Hematopoietic multipotent progenitor cell treated with erythropoietin and hydrocortisone succinate and interleukin-3 and kit ligand, for 17 days (in vitro differentiated cells): ENCODE measurements at regions not wholly inside any gene's neighbourhood (a gene's known extent, or its start where the extent isn't known, plus 50 kb on each side); places are given as distances from the start of the nearest gene placed in this dataset.
"Not testable (repeated sequence)": the region's sequence is repeated elsewhere in the genome, so short reads cannot be mapped to it uniquely, and the experiment has no call there.

Experiments used
- DNase-seq: peaks from one replicate; pipeline ENCODE4 v3.0.0-alpha.2; 2015; ENCODE audit warnings: low spot score

- no peak for DNase-seq
Observed at GRCh38 chr1:187952446-187952845, 1123.7 kb downstream of the PLA2G4A start.

- no peak for DNase-seq
Observed at GRCh38 chr1:187956975-187957374, 1128.2 kb downstream of the PLA2G4A start.

- no peak for DNase-seq
Observed at GRCh38 chr1:187958207-187958606, 1129.5 kb downstream of the PLA2G4A start.

GRCh38 chr1:187959062-187959461 lies 1130.3 kb downstream of the PLA2G4A start:
- DNase-seq = no peak

GRCh38 chr1:187960125-187960638 lies 1131.4 kb downstream of the PLA2G4A start:
- DNase-seq = no peak

GRCh38 chr1:187961895-187962294 lies 1133.1 kb downstream of the PLA2G4A start:
- no peak for DNase-seq

- DNase-seq = no peak
Observed at GRCh38 chr1:187971851-187972250, 1143.1 kb downstream of the PLA2G4A start.

- DNase-seq = no peak
Observed at GRCh38 chr1:187977298-187977697, 1148.5 kb downstream of the PLA2G4A start.

- DNase-seq = no peak
Observed at GRCh38 chr1:187985145-187985896, 1156.6 kb downstream of the PLA2G4A start.

- DNase-seq = no peak
Observed at GRCh38 chr1:187985897-187986654, 1157.3 kb downstream of the PLA2G4A start.

GRCh38 chr1:187987236-187987776 lies 1158.6 kb downstream of the PLA2G4A start:
- DNase-seq = no peak

- DNase-seq = no peak
Observed at GRCh38 chr1:187991944-187992343, 1163.2 kb downstream of the PLA2G4A start.

- no peak for DNase-seq
Observed at GRCh38 chr1:187996780-187997179, 1168.0 kb downstream of the PLA2G4A start.

- no peak for DNase-seq
Observed at GRCh38 chr1:187999973-188000372, 1171.2 kb downstream of the PLA2G4A start.

GRCh38 chr1:188003687-188004086 lies 1174.9 kb downstream of the PLA2G4A start:
- not testable (repeated sequence) for DNase-seq

- no peak for DNase-seq
Observed at GRCh38 chr1:188004849-188005248, 1176.1 kb downstream of the PLA2G4A start.

GRCh38 chr1:188006354-188006753 lies 1177.6 kb downstream of the PLA2G4A start:
- no peak for DNase-seq

GRCh38 chr1:188013222-188013849 lies 1184.6 kb downstream of the PLA2G4A start:
- DNase-seq = not testable (repeated sequence)

GRCh38 chr1:188017921-188018320 lies 1189.2 kb downstream of the PLA2G4A start:
- DNase-seq = no peak

GRCh38 chr1:188022661-188023060 lies 1193.9 kb downstream of the PLA2G4A start:
- no peak for DNase-seq

- DNase-seq = no peak
Observed at GRCh38 chr1:188023206-188023605, 1194.5 kb downstream of the PLA2G4A start.

GRCh38 chr1:188027613-188028012 lies 1198.9 kb downstream of the PLA2G4A start:
- DNase-seq = no peak
